SHP77 (cell line): ENCODE measurements at regions not wholly inside any gene's neighbourhood (a gene's known extent, or its start where the extent isn't known, plus 50 kb on each side); places are given as distances from the start of the nearest gene placed in this dataset.
A peak's percentile ranks its signal among the peaks of the same experiment; 100 is the strongest.
"Not testable (repeated sequence)": the region's sequence is repeated elsewhere in the genome, so short reads cannot be mapped to it uniquely, and the experiment has no call there.

Experiments
- DNase-seq, 2 experiments: peaks; one replicate each; lab custom pipeline; 2025; lab: John Stamatoyannopoulos, UW

DNA sequence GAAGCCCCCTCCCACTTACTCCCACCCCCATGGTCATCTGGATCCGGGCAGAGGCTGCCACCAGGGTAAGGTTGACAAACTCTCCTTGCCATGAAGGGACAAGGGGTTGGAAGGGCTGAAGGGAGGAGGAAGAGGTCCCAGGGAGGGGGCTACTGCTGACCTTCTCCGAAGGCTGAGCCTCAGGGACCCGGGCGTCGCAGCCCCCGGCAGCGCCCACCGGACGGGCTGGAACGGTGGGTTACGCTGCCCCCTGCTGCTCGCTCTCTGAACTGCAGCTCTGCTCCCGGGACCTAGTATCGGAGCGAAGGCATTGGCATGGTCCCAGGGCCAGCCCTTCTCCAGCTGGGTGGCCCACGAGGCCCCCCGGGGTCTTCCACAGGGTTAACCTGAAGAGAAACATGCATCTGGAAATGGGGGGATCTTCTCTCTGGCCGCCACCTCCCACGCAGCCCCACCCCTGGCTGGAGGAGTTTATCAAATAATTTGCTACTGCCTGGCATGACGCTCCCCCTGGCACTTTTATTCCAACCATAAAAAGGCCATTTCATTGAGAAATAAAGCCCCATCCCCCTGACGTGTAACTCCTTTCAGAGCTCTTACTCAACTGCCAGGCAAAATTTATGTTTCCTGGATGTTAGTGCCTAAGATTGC lies 70.4 kb upstream of the TARDBP start:
- DNase-seq, result peak in 1 of 2 experiments; percentile 19

DNA sequence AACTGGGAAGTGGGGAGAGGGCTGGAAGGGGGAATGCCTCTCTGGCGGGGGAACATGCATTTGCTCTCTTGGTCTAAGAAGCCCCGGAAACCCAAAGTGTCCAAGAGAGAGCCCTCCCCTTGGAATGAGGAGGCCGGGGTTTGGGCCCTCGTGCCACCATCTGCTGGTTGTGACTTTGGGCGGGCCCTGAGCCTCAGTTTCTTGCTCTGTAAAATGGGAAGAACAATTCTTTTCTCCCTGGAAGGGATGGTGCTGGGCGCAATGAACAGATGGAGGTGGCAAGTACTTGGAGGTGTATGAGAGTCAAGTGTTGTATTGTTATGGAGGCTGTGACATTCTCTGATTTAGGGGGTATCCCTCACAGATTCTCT lies 69.9 kb upstream of the TARDBP start:
- DNase-seq, result no peak

DNA sequence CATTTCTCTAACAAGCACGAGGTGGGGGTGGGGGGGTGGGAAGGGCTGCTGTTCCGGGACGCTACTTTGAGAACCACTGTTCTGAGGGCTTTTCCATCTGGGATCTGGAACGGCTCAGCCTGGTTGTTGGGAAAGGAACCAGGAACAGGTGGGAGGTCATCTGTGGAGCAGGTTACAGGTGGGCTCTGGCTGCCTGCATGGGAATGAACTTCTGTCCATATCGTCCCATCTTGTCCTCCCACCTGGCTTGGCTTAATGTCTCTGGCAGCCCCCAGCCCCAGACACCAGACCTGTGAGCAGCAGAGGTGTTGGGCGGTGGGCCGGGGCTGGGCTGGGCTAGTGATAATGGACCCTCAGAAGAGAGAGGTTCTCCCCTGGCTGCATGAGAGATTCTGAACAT lies 69.4 kb upstream of the TARDBP start:
- no peak for DNase-seq

DNA sequence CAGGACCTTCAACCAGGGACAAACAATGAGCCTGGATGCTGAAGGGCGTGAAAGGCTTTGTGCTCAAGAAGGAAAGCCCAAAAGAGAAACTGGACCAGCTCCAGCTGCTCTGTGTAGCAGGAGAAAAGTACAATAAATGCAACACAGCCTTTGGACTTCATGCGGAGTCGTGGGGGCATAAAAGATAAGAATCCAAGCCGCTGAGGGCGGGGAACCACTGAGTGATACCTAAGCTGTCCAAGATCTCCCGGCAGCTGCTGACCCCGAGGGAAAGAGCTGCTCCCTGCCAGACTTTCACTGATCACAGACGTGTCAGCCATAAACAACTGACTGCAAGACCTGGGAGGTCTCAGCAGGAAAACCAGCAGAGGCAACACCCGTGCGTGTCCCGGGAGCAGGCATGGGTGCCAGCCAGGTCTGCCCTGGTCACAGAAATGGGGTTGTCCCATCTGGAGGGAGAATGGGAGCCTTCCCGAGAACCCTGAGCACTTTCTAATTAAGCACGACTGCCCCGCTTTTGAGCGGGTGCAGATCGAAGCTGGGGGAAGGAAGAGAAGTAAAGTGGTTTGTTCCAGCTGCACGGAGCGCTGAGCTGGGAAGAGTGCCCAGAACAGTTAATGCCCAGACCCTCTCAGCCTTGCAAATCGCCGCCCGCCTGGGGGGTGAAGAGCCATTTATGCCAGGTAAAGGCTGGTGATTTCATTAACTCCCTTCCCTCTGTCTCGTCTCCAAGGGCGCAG lies 68.3 kb upstream of the TARDBP start:
- DNase-seq, result peak; percentile 47 to 56

DNA sequence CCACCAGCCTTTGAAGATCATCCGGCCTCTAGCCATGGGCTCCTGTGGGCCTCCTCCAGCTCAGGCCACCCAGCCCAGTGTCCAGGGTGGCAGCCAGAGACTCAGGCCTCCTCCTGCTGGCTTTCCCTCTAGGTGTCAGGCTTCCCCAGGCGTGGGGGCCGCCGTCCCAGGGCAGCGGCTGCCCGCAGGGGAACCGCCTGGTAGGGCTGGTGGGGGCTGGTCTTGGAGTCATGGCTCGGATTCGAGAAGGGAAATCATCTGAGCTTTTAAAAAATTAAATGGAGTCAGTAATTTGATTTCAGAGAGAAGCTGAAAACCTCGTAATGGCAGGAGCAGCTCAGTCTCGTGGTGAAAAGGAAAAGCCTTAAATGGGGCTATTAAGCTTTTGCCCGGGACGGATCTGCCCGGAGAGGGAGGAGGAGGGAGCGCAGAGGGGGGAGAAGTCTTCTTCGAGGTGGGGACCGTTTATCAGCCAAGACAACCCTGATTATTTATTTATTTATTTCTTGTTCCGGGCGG lies 66.4 kb upstream of the TARDBP start:
- DNase-seq, result no peak

DNA sequence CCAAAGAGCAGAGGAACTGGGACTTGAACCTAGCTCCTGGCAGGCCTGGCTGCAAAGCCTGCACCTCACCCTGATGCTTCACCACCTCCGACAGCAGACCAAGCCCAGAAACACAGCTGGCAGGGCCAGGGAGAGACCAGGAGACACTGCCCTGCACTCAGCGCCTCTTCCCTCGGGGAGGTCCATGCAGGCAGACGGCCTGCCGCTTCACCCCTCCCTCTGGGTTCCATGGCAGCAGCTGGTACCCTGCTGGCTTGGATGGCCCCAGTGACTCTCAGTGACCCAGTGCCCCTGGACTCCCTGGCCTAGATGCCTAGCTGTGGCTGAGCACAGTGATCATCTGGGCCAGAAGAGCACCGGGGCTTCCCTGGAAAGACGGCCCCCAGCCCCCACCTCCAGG lies 65.3 kb upstream of the TARDBP start:
- DNase-seq, result no peak

DNA sequence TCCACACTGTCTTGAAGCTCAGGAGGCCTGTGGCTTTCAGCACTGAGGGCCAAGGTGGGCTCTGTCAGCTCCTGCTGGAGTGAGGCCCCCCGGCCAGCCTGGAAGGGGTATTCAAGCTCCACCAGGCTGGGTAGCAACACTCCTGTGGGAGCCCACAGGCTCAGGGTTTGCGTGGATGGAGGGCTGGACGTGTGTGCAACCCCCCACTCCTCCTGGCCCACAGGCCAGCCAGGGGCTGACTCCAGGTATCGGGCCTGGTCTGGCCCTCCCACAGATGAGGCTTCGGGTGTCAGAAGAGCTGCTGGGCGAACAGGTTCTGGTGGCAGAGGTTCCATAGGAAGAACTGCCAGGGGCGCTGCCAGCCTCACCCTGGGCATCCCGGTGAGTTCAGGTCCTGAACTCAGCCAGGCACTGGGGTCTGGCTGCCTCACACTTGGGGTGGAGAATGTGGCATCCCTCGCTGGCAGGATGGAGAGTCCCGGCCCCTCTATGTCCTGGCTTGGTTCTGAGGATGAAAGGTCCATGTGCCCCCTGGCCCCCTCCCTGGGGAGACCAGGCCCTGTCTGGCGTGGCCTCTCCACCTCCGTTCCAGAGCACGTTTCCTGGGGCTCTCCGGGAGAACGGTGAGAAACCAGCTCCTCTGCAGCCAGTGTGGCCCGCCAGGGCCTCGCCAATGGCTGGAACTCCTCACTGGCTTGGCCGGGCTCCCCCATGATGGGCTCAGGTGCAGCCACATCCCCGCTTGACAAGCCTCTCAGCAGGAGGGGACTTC lies 64.6 kb upstream of the TARDBP start:
- no peak for DNase-seq

DNA sequence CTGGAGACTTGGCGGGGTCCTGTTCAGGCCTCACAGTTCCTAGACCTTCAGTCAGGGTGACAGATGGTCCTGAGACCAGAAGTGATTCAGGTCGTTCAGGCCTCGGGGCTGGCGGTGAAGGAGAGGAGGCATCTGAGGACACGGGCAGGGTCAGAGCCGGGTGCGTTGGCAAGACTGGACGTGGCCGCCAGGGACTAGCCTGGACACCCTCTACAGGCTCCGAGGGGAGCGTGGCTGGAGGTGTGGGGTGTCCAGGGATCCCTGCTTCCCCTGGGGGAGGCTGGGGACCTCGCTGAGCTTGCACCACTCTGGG lies 64.0 kb upstream of the TARDBP start:
- DNase-seq, result no peak

DNA sequence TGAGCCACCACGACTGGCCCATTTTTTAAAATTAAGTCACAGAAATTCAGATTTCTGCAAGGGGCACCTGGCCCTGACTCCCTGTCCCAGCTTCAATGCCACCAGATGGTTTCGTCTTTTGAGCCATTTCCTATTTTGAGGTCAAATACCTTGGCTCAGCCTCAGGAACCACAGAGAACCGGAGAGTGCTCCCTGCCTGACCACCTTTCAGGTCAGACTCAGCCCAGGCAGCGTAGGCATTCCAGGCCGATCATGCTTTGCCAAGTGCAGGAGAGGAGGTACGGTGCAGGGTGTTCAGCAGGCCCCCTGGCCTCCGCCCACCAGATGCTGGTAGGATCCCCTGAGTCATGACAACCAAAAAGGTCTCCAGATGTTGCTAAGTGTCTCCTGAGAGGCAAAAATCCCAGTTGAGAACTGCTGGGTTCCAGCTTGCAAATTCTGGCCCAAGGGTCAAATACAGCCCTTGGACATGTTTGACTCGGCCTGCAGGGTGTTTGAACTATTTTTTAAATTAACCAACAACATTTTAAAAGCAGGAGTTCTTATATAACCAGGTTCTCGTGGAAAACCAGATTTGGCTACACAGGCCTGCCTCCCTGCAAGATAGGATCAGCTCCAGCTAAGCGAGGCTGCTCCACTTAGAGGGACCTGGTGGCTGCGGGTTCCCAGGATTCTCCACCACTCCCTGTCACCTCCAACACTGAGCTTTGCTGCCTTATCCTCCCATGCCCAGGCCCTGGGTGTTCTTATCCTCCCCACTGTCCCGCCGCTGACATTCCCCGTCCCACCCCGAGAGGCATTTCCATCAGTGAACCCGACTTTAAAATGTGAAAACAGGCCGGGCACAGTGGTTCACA lies 61.9 kb upstream of the TARDBP start:
- DNase-seq, result no peak

DNA sequence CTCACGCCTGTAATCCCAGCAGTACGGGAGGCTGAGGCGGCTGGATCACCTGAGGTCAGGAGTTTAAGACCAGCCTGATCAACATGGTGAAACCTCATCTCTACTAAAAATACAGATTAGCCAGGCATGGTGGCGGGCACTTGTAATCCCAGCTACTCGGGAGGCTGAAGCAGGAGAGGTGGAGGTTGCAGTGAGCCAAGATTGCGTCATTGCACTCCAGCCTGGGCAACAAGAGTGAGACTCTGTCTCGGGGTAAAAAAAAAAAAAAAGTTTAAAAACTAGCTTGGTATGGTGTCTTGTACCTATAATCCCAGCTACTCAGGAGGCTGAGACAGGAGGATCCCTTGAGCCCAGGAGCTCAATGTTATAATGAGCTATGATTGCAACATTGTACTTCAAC lies 61.2 kb upstream of the TARDBP start:
- DNase-seq, result not testable (repeated sequence)

DNA sequence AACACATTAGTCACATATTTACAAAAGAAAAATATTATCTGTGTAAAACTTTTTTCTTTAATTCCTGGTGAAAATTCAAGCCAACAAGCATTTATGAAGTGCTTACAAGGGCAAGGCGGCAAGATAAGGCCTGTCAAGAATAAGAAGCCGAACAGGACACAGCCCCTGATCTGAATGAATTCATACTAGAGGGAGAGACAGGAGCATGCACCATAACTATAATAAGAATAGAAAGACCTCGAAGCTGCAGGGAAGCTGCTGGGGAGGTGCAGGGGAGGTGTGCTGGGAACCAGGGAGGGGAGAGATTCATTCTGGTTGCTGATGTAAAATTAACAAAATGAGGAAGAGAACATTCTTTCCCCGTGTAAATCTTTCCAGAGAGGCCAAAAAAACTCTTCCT lies 60.5 kb upstream of the TARDBP start:
- no peak for DNase-seq

DNA sequence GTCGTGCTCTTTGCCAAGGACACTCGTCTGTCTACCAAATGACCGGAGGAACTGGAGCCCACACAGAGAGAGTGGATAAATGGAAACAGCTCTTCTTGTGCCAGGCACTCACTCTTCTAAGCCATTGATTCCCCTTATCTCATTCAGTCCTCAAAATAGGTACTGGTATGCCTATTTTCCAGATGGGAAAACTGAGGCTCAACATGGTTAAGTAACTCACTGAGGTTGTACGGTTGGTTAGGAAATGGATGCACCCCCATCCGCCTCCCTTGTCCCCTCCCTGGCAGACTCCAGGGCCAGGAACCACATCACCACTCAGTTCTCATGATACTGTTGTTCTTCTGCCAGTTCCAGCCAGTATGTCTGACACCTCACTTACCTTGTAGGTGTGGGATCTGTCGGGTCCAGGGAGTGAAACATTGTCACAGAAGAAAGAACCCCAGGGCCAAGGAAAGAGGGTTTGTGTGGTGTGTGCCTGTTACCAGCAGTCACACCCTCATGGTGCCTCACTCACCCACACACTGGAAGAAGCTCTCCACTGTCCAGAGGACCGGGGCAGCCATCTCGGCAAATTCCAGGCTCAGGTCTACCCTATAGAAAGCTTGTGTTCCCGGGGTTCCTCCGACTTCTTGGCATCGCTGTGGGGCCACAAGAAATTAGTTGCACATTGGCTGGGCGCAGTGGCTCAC lies 58.8 kb upstream of the TARDBP start:
- DNase-seq, result no peak

DNA sequence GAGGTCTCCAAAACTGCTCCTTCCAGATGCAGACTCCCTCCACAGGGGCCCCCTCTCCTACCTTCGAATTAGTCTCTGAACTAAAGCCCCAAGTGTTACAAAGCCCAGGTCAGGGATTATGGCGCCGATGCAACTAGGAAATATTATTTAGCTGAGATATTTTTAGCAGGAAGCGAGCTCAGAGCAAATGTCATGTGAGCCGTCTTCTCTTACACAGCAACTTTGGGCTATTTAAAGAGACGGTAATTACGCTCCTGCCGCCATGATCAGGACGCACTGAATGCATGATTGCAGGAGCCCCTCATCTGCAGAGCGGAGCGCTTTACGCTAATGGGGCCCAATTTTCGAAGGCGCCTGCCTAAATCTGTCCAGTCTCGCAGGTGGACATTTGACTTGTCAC lies 55.3 kb upstream of the TARDBP start:
- DNase-seq, result no peak

DNA sequence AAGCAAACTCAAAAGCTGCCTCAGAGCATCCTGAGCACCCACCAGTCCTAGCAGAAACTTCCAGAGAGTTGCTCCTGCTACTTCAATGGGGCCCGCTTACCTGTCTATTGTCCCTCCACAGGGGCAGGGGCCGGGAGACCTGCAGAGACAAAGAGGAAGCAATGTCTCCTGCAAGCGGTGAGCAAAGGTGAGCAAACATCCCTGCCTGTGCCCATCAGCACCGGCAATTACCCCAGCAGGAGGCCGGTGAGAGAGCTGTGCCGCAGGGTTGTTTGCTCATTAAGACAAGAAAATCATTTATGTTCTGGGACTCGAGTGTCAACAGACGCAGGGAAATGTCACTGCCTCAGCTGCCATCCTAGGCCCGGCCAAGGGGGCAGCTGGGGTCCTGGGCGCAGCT lies 53.8 kb upstream of the TARDBP start:
- peak; percentile 32 to 77 for DNase-seq

DNA sequence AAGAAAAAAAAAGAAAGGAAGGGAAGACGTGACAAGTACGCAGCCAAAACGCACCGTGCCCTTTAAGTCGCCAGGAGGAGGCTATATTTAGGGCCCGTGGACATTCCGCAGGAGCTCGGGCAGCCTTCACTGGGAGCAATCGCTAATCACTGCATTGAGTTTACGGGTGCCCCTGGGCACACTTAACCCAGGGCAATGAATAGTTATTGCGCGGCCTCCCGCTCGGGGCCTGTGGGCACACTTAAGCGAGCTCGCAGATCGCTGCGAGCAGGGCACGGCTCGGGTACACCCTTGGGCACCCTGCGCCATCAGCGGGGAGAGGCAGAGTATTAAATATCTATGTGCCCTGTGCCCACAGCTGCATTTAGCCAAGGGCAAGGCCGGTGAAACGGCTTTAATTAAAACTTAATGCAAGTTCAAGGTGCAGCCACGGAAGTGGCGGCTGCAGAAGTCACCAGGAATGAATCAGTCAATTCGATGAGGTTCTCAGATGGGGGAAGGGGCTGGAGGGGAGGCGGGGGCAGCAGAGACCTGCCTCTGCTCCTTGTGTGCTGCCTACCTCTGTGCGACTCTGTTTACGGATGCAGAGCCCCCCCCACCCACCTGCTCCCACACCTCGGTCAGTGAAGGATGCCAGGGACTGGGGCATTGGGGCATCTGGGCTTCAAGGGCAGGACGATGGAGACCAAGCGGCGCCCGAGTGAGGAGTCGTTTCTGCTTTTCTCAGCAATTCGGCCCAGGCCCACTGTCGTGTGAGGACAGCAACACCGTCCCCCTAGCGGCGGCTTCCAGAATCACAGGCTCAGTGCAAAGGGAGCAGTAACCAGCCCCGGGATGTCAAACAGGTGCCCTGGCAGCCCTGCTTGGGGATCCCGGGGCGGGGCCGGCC lies 51.8 kb upstream of the TARDBP start:
- peak; percentile 82 to 86 for DNase-seq

DNA sequence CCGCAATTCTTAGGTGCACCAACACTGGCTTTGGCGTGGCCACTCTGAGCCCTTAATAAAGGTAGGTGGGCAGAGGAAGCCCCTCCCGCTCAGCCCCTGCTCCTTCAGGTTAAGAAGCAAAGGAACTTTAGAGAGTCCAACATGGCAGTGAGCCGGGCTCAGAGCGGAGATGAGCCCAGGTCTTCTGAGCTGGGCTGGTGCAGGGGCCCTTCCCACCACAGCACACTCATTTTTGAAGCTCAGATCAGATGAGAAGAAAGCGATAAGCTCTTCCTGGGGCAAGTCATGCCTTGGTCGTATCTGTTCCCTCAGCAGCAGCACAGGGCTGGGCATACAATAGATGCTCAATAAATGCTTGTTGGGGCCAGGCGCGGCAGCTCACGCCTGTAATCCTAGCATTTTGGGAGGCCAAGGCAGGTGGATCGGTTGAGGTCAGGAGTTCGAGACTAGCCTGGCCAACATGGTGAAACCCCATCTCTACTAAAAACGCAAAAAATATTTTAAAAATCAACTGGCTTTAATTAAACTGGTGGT lies 51.1 kb upstream of the TARDBP start:
- no peak for DNase-seq

DNA sequence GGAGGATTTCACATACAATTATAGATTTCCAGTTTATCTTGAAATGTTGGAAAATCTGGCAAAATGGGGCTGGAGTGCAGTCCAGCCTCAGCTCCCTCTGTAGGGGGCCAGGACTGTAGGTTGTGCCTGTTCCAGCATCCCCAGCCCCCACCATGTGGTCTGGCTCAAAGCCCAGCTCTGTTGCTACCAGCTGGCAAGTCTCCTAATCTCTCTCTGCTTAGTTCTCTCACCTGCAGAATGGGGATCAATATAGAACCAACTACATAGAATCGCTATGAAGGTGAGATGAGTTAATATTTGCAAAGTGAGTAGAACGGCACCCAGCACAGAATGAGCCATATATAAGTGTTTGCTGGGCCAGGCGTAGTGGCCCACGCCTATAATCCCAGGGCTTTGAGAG lies 50.0 kb upstream of the TARDBP start:
- peak; percentile 77 to 84 for DNase-seq
